ENCODE measurements at regions not wholly inside any gene's neighbourhood (a gene's known extent, or its start where the extent isn't known, plus 50 kb on each side); places are given as distances from the start of the nearest gene placed in this dataset.

DNA sequence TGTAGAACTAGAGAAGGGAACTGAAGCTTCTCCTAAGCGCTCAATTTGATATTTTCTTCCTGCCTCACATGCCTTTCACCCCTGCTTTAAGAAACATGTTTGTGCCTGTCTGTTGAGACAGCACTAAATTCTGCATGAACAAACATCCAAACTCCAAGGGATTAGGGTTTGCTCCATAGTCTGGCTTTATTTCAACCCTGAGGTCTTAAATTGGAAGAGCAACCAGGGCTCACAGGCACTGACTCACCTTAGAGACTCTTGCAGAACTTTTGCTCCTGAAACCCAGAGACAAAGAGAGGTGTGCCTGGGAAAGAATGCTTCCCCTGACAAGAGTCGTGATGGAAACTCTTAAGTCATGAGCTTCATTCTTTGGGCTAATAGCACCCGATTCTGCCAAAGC lies 393.9 kb upstream of the MCTP2 start:
- TF ChIP-seq POLR2AphosphoS5 (IDR thresholded peaks at IDR 0.05; ENCODE audit: borderline replicate concordance, low read depth, low read length) (no peak), EZH2 (IDR thresholded peaks at IDR 0.05) (no peak)

Data from SK-N-MC (cell line).